OCI-LY7 (cell line): ENCODE measurements at regions not wholly inside any gene's neighbourhood (a gene's known extent, or its start where the extent isn't known, plus 50 kb on each side); places are given as distances from the start of the nearest gene placed in this dataset.

ENCODE experiments used
- BruUV-seq: library from RNA; stranded (reverse); fragments of 400-500 nt; replicated peaks from 2 replicates; lab custom pipeline; 2021; lab: Mats Ljungman, UMichigan
- CTCF ChIA-PET: fragments of 300-600 bp; sonication (Branson Sonifier 250); formaldehyde crosslinking; loops from one replicate; lab custom pipeline; 2022; ENCODE audit warnings: antibody characterized with exemption; ENCODE audit not compliant: unreplicated experiment; lab: Charles Lee
- POLR2A ChIA-PET: fragments of 300-600 bp; sonication (Branson Sonifier 250); formaldehyde crosslinking; loops from one replicate; lab custom pipeline; 2022; ENCODE audit warnings: antibody characterized with exemption; lab: Charles Lee
- DNase-seq: peaks from one replicate; pipeline ENCODE4 v3.0.0-alpha.2; 2015; ENCODE audit warnings: low spot score
- H2AFZ ChIP-seq: fragments of 200-600 bp; sonication (generic), shearing (Covaris generic); 2 replicates; pipeline ENCODE4 v1.6.1; 2014; ENCODE audit warnings: mild to moderate bottlenecking, antibody characterized with exemption, low read length, moderate library complexity
- H3K27ac ChIP-seq: fragments of 200-600 bp; sonication (generic); 2 replicates; pipeline ENCODE4 v1.5.1; 2014; ENCODE audit warnings: mixed run types, low read depth, mild to moderate bottlenecking, moderate library complexity, low read length, inconsistent platforms; ENCODE audit not compliant: poor library complexity, severe bottlenecking
- H3K36me3 ChIP-seq: fragments of 200-600 bp; sonication (generic); 2 replicates; pipeline ENCODE4 v1.6.1; 2014; ENCODE audit warnings: mild to moderate bottlenecking, antibody characterized with exemption, low read length, moderate library complexity, mixed read lengths; ENCODE audit not compliant: insufficient read depth
- H3K4me1 ChIP-seq: fragments of 200-600 bp; sonication (generic); 2 replicates; pipeline ENCODE4 v1.5.1; 2014; ENCODE audit warnings: mild to moderate bottlenecking, low read length; ENCODE audit not compliant: insufficient read depth, poor library complexity, severe bottlenecking
- H3K4me2 ChIP-seq: fragments of 200-600 bp; sonication (generic); 2 replicates; pipeline ENCODE4 v1.6.1; 2014; ENCODE audit warnings: mild to moderate bottlenecking, low read length
- H3K4me3 ChIP-seq: fragments of 200-600 bp; sonication (generic); 2 replicates; pipeline ENCODE4 v1.5.1; 2014; ENCODE audit warnings: mild to moderate bottlenecking, low read depth, low read length; ENCODE audit not compliant: poor library complexity, severe bottlenecking
- H3K79me2 ChIP-seq: fragments of 200-600 bp; sonication (generic); 2 replicates; pipeline ENCODE4 v1.6.1; 2016; ENCODE audit warnings: low read depth, mild to moderate bottlenecking, low read length, moderate library complexity, mixed read lengths; ENCODE audit not compliant: insufficient read depth
- H3K9me2 ChIP-seq: fragments of 200-600 bp; sonication (generic); 2 replicates; pipeline ENCODE4 v1.6.1; 2016; ENCODE audit warnings: mild to moderate bottlenecking, low read length, mixed read lengths; ENCODE audit not compliant: insufficient read depth
- H3K9me3 ChIP-seq: fragments of 200-600 bp; sonication (generic); 2 replicates; pipeline ENCODE4 v1.6.1; 2014; ENCODE audit warnings: mild to moderate bottlenecking, mixed run types, low read length, mixed read lengths
- H4K20me1 ChIP-seq: fragments of 200-600 bp; sonication (generic); 2 replicates; pipeline ENCODE4 v1.6.1; 2014; ENCODE audit warnings: mild to moderate bottlenecking, antibody characterized with exemption, low read length, moderate library complexity, mixed read lengths; ENCODE audit not compliant: insufficient read depth
- CTCF ChIP-seq: fragments of 200-600 bp; sonication (generic); conservative IDR thresholded peaks from 2 replicates; pipeline ENCODE4 v1.5.1; 2014; ENCODE audit warnings: mild to moderate bottlenecking, antibody characterized with exemption, low read length, moderate library complexity, mixed read lengths
- EZH2phosphoT487 ChIP-seq: fragments of 200-600 bp; sonication (generic); IDR thresholded peaks from 2 replicates; pipeline ENCODE4 v1.6.1; 2018; ENCODE audit warnings: low read depth, borderline replicate concordance, mild to moderate bottlenecking, mixed run types, antibody characterized with exemption, low read length, moderate library complexity, mixed read lengths
- intact Hi-C: fragments of 100-400 bp; cut with micrococcal nuclease; formaldehyde crosslinking; loops from one replicate; pipeline ENCODE4 v1.10.0; 2022; ENCODE audit not compliant: unreplicated experiment

GRCh38 chr1:39141925-39142324 is 62.6 kb upstream of the MACF1 start:
- DNase-seq, result no peak
- no peak overlapping the region for H3K4me2 ChIP-seq
- no peaks in the 10 kb centered on the region for H4K20me1 ChIP-seq
- no peaks in the 10 kb centered on the region for H3K4me1 ChIP-seq
- TF ChIP-seq EZH2phosphoT487, result no peak
- no peak for TF ChIP-seq CTCF
- no peak overlapping the region for H2AFZ ChIP-seq
- POLR2A ChIA-PET, result interaction anchor here (1.1 kb wide), 1 partner anchor 38 kb away, joined by 3 read pairs; no protein-coding TSS in a partner anchor
- H3K79me2 ChIP-seq, result no peaks in the 10 kb centered on the region
- H3K9me2 ChIP-seq, result no peaks in the 10 kb centered on the region
- H3K36me3 ChIP-seq, result no peaks in the 10 kb centered on the region
- H3K27ac ChIP-seq, result no peak overlapping the region
- BruUV-seq, result no TSS peak
- no peaks in the 10 kb centered on the region for H3K9me3 ChIP-seq
- no peak overlapping the region for H3K4me3 ChIP-seq
- CTCF ChIA-PET, result no interaction called here
- intact Hi-C loops, result no loop called here

GRCh38 chr1:39142401-39143060 is 62.0 kb upstream of the MACF1 start:
- BruUV-seq, result no TSS peak
- H3K79me2 ChIP-seq, result no peaks in the 10 kb centered on the region
- H3K9me3 ChIP-seq, result no peaks in the 10 kb centered on the region
- TF ChIP-seq CTCF, result no peak
- TF ChIP-seq EZH2phosphoT487, result no peak
- ChIA-PET CTCF (no interaction called here), POLR2A (interaction anchor here (1.1 kb wide), 1 partner anchor 38 kb away, joined by 3 read pairs; no protein-coding TSS in a partner anchor)
- H3K4me1 ChIP-seq, result no peaks in the 10 kb centered on the region
- no peaks in the 10 kb centered on the region for H4K20me1 ChIP-seq
- no peak overlapping the region for H2AFZ ChIP-seq
- DNase-seq, result no peak
- intact Hi-C loops, result no loop called here
- H3K9me2 ChIP-seq, result no peaks in the 10 kb centered on the region
- no peak overlapping the region for H3K4me3 ChIP-seq
- H3K4me2 ChIP-seq, result no peak overlapping the region
- no peak overlapping the region for H3K27ac ChIP-seq
- H3K36me3 ChIP-seq, result no peaks in the 10 kb centered on the region

- no peak for DNase-seq
- ChIA-PET POLR2A (interaction anchor here (0.6 kb wide), 1 partner anchor 175 kb away, joined by 3 read pairs; no protein-coding TSS in a partner anchor), CTCF (no interaction called here)
- no peaks in the 10 kb centered on the region for H3K9me3 ChIP-seq
- H3K27ac ChIP-seq, result no peak overlapping the region
- no peaks in the 10 kb centered on the region for H3K9me2 ChIP-seq
- H3K4me1 ChIP-seq, result no peaks in the 10 kb centered on the region
- BruUV-seq, result no TSS peak
- H3K4me3 ChIP-seq, result no peak overlapping the region
- intact Hi-C loops, result no loop called here
- no peak overlapping the region for H3K4me2 ChIP-seq
- TF ChIP-seq CTCF, result no peak
- no peak for TF ChIP-seq EZH2phosphoT487
- H2AFZ ChIP-seq, result no peak overlapping the region
- no peaks in the 10 kb centered on the region for H3K79me2 ChIP-seq
- H4K20me1 ChIP-seq, result no peaks in the 10 kb centered on the region
- no peaks in the 10 kb centered on the region for H3K36me3 ChIP-seq
Measured at GRCh38 chr1:39144924-39145323, 59.6 kb upstream of the MACF1 start.
